ENCODE measurements at regions not wholly inside any gene's neighbourhood (a gene's known extent, or its start where the extent isn't known, plus 50 kb on each side); places are given as distances from the start of the nearest gene placed in this dataset.

GRCh38 chr21:18666725-18667124 is 263.1 kb upstream of the TMPRSS15 start:
- TF ChIP-seq CTCF (IDR thresholded peaks at IDR 0.05; ENCODE audit: insufficient read depth, low read length, poor library complexity, severe bottlenecking): no peak
- no peak for DNase-seq (ENCODE audit: extremely low read depth, insufficient read length)
- Histone ChIP-seq H3K4me3 (replicated peaks; ENCODE audit: low read depth, low read length) (no peak overlapping the region), H3K36me3 (ENCODE audit: control insufficient read depth, insufficient read depth, low read length) (no peaks in the 10 kb centered on the region), H3K27me3 (replicated peaks; ENCODE audit: control insufficient read depth, insufficient read depth, low read length) (no peaks in the 10 kb centered on the region)

DNA sequence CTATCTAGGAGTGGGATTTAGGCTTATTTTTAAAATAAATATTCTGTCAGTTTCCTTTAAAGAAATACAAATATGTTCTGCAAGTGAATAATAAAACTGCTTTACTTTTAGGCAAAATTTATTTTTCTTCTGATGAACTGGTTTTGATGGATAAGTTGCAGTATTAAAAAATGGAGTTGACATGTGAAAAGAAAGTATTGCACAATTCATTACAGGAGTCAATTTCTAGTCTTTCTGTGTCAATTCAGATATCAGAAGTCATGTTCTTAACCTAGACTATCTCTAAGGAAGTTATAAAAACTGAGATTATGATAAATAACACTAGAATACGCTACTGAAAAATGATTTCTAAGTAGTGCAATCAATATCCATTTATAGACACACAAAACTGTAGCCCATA is 270.2 kb upstream of the TMPRSS15 start:
- no peak for DNase-seq (ENCODE audit: extremely low read depth, insufficient read length)
- no peak for TF ChIP-seq CTCF (IDR thresholded peaks at IDR 0.05; ENCODE audit: insufficient read depth, low read length, poor library complexity, severe bottlenecking)
- H3K4me3 ChIP-seq (replicated peaks; ENCODE audit: low read depth, low read length): no peak overlapping the region
- H3K27me3 ChIP-seq (replicated peaks; ENCODE audit: control insufficient read depth, insufficient read depth, low read length): no peaks in the 10 kb centered on the region
- H3K36me3 ChIP-seq (ENCODE audit: control insufficient read depth, insufficient read depth, low read length): no peaks in the 10 kb centered on the region

- TF ChIP-seq CTCF (IDR thresholded peaks at IDR 0.05; ENCODE audit: insufficient read depth, low read length, poor library complexity, severe bottlenecking): no peak
Measured at GRCh38 chr21:18677632-18678031, 274.0 kb upstream of the TMPRSS15 start.

GRCh38 chr21:18705971-18706370 is 302.4 kb upstream of the TMPRSS15 start:
- H3K27me3 ChIP-seq (replicated peaks; ENCODE audit: control insufficient read depth, insufficient read depth, low read length): no peaks in the 10 kb centered on the region
- TF ChIP-seq CTCF (IDR thresholded peaks at IDR 0.05; ENCODE audit: insufficient read depth, low read length, poor library complexity, severe bottlenecking): no peak
- no peak overlapping the region for H3K4me3 ChIP-seq (replicated peaks; ENCODE audit: low read depth, low read length)
- DNase-seq (ENCODE audit: extremely low read depth, insufficient read length): no peak
- no peaks in the 10 kb centered on the region for H3K36me3 ChIP-seq (ENCODE audit: control insufficient read depth, insufficient read depth, low read length)

More at GRCh38 chr21:18677632-18678031, 274.0 kb upstream of the TMPRSS15 start:
- no peak overlapping the region for H3K4me3 ChIP-seq (replicated peaks; ENCODE audit: low read depth, low read length)
- DNase-seq (ENCODE audit: extremely low read depth, insufficient read length): no peak
- H3K36me3 ChIP-seq (ENCODE audit: control insufficient read depth, insufficient read depth, low read length): no peaks in the 10 kb centered on the region
- H3K27me3 ChIP-seq (replicated peaks; ENCODE audit: control insufficient read depth, insufficient read depth, low read length): no peaks in the 10 kb centered on the region

GRCh38 chr21:18711662-18712061 is 308.1 kb upstream of the TMPRSS15 start:
- no peak for TF ChIP-seq CTCF (IDR thresholded peaks at IDR 0.05; ENCODE audit: insufficient read depth, low read length, poor library complexity, severe bottlenecking)
- no peaks in the 10 kb centered on the region for H3K36me3 ChIP-seq (ENCODE audit: control insufficient read depth, insufficient read depth, low read length)
- DNase-seq (ENCODE audit: extremely low read depth, insufficient read length): no peak
- H3K27me3 ChIP-seq (replicated peaks; ENCODE audit: control insufficient read depth, insufficient read depth, low read length): no peaks in the 10 kb centered on the region
- no peak overlapping the region for H3K4me3 ChIP-seq (replicated peaks; ENCODE audit: low read depth, low read length)

GRCh38 chr21:18715606-18716005 is 312.0 kb upstream of the TMPRSS15 start:
- no peak for TF ChIP-seq CTCF (IDR thresholded peaks at IDR 0.05; ENCODE audit: insufficient read depth, low read length, poor library complexity, severe bottlenecking)
- no peak for DNase-seq (ENCODE audit: extremely low read depth, insufficient read length)
- Histone ChIP-seq H3K27me3 (replicated peaks; ENCODE audit: control insufficient read depth, insufficient read depth, low read length) (no peaks in the 10 kb centered on the region), H3K36me3 (ENCODE audit: control insufficient read depth, insufficient read depth, low read length) (no peaks in the 10 kb centered on the region), H3K4me3 (replicated peaks; ENCODE audit: low read depth, low read length) (no peak overlapping the region)

All from GM06990 (cell line).